GM11168 (cell line): ENCODE measurements at regions not wholly inside any gene's neighbourhood (a gene's known extent, or its start where the extent isn't known, plus 50 kb on each side); places are given as distances from the start of the nearest gene placed in this dataset.

Source experiments
- in situ Hi-C: fragments of 300-500 bp; cut with MboI; formaldehyde crosslinking; loops from one replicate; pipeline ENCODE4 v1.12.0; 2022; ENCODE audit warnings: low sequenced_read_pairs; ENCODE audit not compliant: unreplicated experiment

- in situ Hi-C loops = no loop called here
Measured at GRCh38 chr15:47824147-47824546, 106.8 kb downstream of the SEMA6D start.

DNA sequence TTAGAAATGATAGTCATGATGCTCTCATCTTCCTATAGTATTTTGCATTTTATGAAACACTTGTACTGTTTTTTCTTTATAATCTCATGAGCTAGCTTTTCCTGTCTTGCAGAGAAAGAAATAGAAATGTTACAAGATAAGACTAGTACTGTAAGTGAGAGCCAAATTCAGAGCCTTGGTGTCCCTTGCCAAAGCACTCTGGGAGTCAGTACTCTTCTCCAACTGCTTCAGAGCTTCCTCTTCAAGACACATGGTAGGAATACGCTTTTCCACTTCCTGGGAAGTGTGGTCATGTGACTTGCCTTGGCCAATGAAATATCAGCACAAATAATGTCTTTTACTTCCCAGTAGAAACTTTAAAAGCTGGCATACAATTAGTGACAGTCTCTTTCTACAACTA lies 112.4 kb downstream of the SEMA6D start:
- in situ Hi-C loops = no loop called here

- in situ Hi-C loops = no loop called here
Measured at GRCh38 chr15:47834093-47834492, 116.8 kb downstream of the SEMA6D start.

- in situ Hi-C loops = no loop called here
Measured at GRCh38 chr15:47839233-47839825, 122.0 kb downstream of the SEMA6D start.

GRCh38 chr15:47843124-47843663 lies 125.9 kb downstream of the SEMA6D start:
- in situ Hi-C loops = no loop called here

DNA sequence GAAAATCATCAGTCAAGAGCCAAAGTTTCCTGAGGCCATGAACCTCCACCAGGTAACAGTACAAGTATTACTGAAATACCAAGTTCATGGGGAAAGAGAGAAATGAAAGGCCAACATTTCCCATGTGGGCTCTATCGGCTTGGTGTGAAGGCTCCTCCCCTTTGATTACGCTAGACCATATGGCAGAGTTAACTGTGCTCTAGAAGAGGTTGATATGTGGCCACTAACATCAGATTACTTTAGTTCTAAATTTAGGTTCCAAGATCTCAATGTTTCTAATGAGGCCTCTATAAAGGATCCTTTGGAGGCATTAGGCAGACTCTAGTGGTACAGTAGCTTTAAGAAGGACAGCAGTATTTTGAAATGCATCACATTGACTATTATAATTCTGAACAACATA lies 127.1 kb downstream of the SEMA6D start:
- in situ Hi-C loops = no loop called here

DNA sequence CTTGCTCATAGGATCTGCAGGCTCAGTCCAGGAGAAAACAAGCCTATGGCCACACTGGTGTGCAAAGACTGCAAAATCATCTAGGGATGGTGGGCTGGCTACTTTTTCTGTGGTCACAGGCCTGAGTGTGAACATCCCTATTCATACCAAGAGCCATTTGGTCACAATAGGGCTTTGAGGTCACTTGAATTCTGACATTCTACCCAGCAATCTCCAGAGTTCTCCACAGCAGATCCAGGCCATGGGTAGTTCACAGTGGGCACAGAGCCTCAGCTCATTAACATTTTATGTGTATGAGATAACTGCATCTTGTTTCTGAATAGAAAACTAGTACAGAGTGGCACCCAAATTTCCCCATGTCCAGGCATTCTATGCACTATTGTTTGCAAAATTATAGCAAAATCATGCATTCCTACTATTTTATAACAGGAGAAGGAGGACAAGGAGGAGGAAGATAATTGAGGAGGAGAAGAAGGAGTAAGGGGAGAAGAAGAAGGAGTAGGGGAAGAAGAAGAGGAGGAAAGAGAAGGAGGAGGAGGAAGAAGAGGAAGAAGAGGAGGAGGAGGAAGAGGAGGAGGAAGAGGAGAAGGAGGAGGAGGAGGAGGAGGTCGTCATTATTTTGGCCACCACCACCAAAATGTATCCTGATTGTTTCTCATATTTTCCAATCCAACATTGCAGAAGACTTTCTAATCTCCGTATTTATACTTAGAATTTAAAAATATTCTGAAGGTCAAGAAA lies 129.0 kb downstream of the SEMA6D start:
- in situ Hi-C loops = no loop called here

- in situ Hi-C loops = no loop called here
Measured at GRCh38 chr15:47846876-47847275, 129.6 kb downstream of the SEMA6D start.

GRCh38 chr15:47856071-47856470 lies 138.8 kb downstream of the SEMA6D start:
- in situ Hi-C loops = no loop called here

DNA sequence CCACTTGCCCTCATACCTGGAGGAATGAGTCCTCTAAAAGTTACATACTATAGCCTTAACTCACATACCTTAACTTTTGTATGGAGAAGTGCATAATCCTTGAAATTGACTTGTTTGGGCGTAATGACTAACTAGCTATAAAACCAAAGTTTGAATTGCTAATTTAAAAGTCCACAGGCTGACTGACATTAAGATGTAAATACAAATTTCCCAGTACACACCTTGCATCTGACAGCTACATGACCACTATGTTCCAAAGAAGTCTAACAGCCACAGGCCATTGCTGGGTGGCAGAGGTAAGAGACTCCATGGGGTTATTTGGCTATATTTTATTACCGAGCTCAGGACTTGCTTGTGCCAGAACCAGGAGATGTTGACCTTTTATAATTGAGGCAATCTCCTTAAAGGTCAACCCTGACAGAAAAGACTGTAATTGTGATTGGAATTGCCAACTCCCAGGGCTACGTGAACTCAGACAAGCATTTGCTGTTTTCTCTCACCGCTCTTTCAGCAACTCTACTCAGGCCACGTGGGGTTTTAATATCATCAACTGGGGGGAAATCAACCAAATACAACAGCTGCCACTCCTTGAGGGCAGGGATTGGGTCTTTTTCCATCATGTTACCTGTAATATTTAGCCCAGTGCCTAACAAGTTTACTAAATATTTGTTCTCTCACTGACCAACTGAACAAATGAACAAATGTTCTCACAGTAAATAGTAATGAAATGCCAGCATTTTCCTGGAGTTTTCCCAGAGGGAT lies 139.9 kb downstream of the SEMA6D start:
- in situ Hi-C loops = no loop called here

GRCh38 chr15:47857776-47858167 lies 140.5 kb downstream of the SEMA6D start:
- in situ Hi-C loops = no loop called here

GRCh38 chr15:47861111-47861903 lies 144.0 kb downstream of the SEMA6D start:
- in situ Hi-C loops = no loop called here

- in situ Hi-C loops = no loop called here
Measured at GRCh38 chr15:47862402-47862801, 145.1 kb downstream of the SEMA6D start.

DNA sequence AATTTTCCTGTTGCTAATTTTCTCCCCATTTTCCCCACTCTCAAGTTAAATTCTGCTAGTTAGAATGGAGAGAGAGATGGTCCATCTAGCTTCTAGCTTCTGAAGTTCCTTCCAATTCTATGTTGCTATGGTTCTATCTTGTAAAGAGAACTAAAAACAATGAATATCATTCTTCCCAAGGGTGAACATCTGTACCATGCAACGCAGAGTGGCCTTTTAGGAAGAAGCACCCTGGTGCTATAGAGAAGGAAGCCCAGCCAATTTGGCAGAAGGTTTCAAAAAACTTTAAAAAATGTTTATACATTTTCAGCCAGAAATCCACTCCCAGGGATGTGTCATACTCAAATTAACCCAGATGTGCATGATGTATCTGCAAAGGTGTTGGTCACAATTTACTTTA lies 149.1 kb downstream of the SEMA6D start:
- in situ Hi-C loops = no loop called here

DNA sequence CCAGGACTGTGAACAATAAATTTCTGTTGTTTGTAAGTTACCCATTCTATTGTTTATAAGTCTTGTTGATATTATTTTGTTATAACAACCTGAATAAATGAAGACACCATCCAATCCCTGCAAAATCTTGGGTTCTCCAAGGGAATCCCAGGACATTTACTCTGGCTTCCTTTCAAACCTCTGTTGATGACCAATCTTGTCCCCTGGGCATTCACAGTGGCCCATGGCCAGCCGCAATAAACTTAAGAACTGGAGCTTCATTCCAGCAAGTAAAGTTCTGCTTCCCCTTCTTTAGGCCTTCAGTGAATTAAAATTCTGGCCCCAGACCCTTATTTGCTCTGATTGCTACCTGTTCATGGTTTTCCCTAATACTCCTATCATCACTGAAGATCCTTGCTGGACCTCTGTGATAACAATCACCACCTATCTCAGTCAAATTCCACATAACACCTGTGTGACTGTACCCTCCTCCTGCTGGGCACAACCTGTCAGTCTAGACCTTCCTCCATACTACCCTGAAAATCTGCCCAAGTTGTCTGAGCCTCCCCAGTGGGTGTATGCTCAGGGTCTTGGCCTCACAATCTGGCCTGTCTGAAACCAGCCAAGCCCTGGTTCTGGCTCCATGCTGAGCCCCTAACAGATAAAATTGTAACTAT lies 153.1 kb downstream of the SEMA6D start:
- in situ Hi-C loops = no loop called here

DNA sequence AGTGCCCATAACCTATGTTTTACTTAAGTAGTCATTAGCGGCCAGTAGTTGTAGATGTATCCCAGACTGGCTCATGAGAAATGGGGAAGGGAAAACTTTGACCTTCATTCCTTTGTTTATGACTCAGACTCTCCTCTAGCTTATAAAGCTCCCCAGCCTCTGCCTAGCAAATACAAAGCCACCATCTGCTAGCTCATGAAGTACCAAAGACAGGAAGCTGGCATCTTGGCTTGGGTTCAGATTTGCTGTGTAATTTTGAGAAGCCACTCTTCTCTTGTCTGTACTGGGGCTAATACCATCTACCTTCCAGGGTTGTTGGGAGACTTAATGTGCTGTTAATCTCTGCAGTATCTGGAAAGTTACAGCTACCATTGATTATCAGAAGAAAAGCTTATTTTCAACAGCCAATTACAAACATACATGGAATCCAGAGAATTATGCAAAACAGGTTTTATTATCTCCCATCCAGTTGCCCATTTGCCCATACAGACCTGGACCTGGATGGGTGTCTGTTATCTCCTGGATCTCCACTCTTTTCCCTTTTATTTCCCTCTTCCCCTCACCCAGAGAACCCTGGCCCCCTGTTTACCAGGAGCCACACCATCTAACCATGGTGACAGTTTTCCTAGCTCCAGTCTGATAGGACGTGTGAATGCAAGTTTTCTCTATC lies 153.8 kb downstream of the SEMA6D start:
- in situ Hi-C loops = no loop called here

DNA sequence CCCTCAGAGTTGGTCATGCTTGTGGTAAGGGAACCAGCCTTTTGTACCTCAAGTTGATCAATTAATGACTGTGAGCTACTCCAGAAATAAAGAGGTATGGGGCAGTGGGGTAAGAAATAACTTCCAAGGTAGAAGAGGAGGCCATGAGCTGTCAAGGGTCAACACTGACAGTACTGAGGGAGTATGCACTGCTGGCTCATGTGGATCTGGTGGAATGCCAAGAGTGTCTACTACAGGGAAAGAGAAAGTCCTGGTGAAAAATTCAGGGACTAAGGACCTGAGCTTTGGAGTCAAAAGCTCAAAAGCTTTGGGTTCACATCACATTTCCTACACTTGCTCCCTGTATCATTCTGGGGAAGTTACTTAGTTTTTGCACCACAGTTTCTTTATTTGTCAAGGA lies 154.9 kb downstream of the SEMA6D start:
- in situ Hi-C loops = no loop called here

DNA sequence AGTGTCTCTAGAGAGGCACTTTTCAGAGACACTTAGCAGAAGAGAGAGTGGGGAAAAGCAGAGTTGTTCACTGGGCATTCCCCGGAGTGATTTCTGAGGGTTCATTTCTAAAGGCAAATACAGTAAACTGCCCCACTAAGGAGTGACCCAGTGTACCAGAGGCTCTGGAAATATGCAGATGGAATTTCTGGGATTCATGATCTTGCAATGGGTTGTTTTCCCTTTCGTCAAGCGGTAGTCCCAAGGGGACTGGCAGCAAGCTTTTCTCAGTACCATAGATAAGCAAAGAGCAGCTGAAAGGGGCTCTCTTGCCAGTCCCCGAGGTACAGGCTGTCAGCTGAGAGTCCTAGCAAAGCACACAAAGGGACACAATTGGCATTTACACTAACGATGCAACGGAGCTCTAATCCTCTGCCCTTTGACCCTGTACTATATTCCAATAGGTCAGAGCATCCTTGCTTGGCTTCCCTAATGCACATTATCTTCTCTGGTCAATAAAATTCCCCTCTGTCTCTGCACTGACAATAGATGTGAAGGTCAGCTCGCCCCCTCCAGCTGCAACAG lies 155.6 kb downstream of the SEMA6D start:
- in situ Hi-C loops = no loop called here

DNA sequence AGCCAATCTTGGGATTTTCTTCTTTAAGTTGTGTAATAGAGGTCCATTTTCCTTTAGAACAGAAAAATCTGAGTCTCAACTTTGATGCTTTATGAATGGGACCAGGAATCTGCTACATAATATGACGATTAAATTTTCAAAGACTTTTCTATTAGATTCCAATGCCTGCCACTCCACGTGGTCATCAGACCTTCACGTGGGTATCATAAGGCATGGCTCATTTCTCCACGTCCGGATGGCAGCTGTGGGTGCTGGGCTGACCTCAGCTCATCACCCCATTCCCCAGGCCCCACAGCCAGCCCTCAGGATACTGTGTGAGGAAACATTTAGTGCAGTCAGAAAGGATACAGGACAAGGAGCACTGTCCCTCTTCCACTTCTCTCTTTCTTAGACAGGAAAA lies 159.7 kb downstream of the SEMA6D start:
- in situ Hi-C loops = no loop called here
